ENCODE measurements at regions not wholly inside any gene's neighbourhood (a gene's known extent, or its start where the extent isn't known, plus 50 kb on each side); places are given as distances from the start of the nearest gene placed in this dataset.

DNA sequence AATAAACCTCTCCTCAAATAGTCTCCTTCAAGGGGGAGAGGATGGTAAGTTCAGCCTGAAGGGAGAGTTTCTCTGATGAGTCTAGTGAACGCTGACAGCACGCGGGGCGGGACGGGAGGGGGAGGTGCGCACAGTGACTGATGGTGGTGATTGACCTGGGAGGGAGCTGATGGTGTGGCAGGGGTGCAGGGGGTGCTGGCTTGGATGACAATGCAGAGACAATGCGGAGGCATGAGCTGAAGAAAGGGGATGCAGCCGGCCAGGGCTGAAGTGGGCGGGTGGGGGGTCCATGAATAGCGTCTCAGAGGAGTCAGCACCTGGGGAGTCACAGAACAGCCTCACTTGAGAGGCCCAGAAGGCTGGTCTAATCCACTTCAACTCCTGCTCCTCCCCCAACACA, 142.5 kb upstream of the PJA1 start:
- 67 to 70% (median 68%) methylated on average over 4 to 10 of the region's 10 CpGs for WGBS, 3 donors
- TF ChIP-seq, protein P1, sequence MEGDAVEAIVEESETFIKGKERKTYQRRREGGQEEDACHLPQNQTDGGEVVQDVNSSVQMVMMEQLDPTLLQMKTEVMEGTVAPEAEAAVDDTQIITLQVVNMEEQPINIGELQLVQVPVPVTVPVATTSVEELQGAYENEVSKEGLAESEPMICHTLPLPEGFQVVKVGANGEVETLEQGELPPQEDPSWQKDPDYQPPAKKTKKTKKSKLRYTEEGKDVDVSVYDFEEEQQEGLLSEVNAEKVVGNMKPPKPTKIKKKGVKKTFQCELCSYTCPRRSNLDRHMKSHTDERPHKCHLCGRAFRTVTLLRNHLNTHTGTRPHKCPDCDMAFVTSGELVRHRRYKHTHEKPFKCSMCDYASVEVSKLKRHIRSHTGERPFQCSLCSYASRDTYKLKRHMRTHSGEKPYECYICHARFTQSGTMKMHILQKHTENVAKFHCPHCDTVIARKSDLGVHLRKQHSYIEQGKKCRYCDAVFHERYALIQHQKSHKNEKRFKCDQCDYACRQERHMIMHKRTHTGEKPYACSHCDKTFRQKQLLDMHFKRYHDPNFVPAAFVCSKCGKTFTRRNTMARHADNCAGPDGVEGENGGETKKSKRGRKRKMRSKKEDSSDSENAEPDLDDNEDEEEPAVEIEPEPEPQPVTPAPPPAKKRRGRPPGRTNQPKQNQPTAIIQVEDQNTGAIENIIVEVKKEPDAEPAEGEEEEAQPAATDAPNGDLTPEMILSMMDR (IDR thresholded peaks at IDR 0.05), result no peak
- Histone ChIP-seq H3K9me3 (no peaks in the 10 kb centered on the region), H3K4me1 (no peaks in the 10 kb centered on the region), H3K27me3 (ENCODE audit: insufficient read depth in 3 of 3, low read length in 2 of 3) (peaks cover 0 to 46% (median 0%) of the 10 kb centered on the region in 3 donors), H3K4me3 (no peak overlapping the region), H3K27ac (no peak overlapping the region), H3K36me3 (ENCODE audit: insufficient read depth in 1 of 2, low read depth in 1 of 2) (no peaks in the 10 kb centered on the region)
- DNase-seq, result no peak
- ATAC-seq, result no peak
- intact Hi-C loops (cut with DNase I), result no loop called here

DNA sequence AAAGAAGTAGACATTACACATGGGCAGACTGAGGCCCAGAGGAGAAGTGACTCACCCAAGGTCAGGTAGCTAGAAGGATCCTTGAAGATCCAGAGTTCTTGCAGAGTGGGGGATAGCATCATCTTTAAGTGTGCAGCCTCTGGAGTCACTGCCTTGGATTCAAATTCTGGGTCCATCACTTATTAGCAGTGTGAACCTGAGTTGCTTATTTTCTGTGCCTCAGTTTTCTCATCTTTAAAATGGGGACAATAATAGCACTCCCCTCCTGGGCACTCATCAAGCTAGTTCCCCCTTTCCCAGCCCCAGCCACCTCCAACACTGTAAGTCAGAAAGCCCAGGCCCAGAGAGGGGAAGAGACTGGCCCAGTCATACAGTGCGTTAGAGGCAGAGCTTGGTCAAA, 141.8 kb upstream of the PJA1 start:
- H3K4me3 ChIP-seq, result no peak overlapping the region
- intact Hi-C loops (cut with DNase I), result no loop called here
- peaks cover 0 to 52% (median 0%) of the 10 kb centered on the region in 3 donors for H3K27me3 ChIP-seq (ENCODE audit: insufficient read depth in 3 of 3, low read length in 2 of 3)
- TF ChIP-seq, protein P1 (IDR thresholded peaks at IDR 0.05), result no peak
- no peaks in the 10 kb centered on the region for H3K4me1 ChIP-seq
- DNase-seq (no peak), ATAC-seq (no peak)
- no peak overlapping the region for H3K27ac ChIP-seq
- no peaks in the 10 kb centered on the region for H3K36me3 ChIP-seq (ENCODE audit: insufficient read depth in 1 of 2, low read depth in 1 of 2)
- 62 to 79% methylated on average over 1 of the region's 1 CpG; no CpG with 5 or more reads in 1 of the 3 donors for WGBS, 3 donors
- H3K9me3 ChIP-seq, result no peaks in the 10 kb centered on the region

DNA sequence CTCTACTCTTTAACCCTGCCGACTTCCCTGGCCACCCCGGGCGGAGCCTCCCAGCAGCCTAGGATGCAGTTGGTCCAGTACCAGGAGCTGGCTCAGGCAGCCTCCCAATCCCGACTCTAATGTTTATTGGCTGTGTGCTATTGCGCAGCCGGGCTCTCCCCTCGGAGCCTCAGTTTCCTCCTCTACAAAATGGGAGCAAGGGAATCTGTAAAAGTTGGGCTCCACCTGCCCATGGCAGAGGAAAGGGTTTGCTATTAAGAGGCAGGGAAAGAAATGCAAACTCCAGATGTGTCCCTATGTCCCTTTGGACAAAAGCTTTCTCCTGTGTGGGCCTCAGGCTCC, 140.8 kb upstream of the PJA1 start:
- Histone ChIP-seq H3K4me1 (no peaks in the 10 kb centered on the region), H3K36me3 (ENCODE audit: insufficient read depth in 1 of 2, low read depth in 1 of 2) (no peaks in the 10 kb centered on the region), H3K27me3 (ENCODE audit: insufficient read depth in 3 of 3, low read length in 2 of 3) (peaks cover 0 to 55% (median 0%) of the 10 kb centered on the region in 3 donors), H3K9me3 (no peaks in the 10 kb centered on the region), H3K27ac (no peak overlapping the region), H3K4me3 (no peak overlapping the region)
- ATAC-seq (no peak), DNase-seq (no peak)
- TF ChIP-seq, protein P1 (IDR thresholded peaks at IDR 0.05), result no peak
- intact Hi-C loops (cut with DNase I), result no loop called here
- WGBS, 3 donors, result 55 to 65% (median 56%) methylated on average over 6 to 7 of the region's 7 CpGs

DNA sequence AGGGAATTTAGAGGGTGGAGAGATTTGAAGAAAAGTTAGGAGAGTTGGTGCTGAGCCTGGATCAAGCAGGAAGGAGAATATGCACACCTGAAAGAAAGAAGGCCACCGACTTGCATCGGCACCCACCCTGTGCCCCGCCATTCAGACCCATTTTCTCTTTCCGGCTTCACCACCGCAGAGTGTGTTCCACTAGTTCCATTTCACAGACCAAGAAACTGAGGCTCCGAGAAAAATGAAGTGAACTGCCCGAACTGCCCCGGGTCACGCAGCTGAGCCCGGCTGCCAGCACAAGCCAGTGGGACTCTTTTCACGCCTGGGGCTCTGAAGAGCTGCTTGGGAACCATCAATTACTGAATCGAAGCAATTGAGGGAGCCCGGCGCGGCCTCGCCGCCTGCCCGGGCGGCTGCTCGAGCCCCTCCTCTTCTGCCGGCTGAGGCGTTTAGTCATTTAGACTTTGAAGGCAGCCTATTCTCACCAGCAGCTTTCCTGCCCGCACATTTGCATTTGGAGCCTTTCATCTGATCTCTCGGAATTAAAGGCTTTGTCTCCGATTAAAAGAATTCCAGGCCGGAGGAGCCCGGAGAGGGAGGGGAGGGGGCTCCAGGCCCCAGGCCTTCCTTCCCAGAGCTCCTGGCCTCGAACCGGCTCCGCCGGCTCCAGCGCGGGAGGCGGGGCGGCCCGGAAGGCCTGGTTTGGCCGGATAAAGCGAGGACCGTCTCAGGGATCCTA, 140.2 kb upstream of the PJA1 start:
- H3K9me3 ChIP-seq, result no peaks in the 10 kb centered on the region

More for the DNA sequence above, 140.2 kb upstream of the PJA1 start:
- WGBS, 3 donors, result 27 to 41% (median 40%) methylated on average over 34 to 39 of the region's 39 CpGs
- no peaks in the 10 kb centered on the region for H3K36me3 ChIP-seq (ENCODE audit: insufficient read depth in 1 of 2, low read depth in 1 of 2)
- TF ChIP-seq, protein P1 (IDR thresholded peaks at IDR 0.05), result no peak
- H3K4me1 ChIP-seq, result no peaks in the 10 kb centered on the region
- intact Hi-C loops (cut with DNase I), result no loop called here
- DNase-seq (no peak), ATAC-seq (no peak)
- no peak overlapping the region for H3K27ac ChIP-seq
- H3K27me3 ChIP-seq (ENCODE audit: insufficient read depth in 3 of 3, low read length in 2 of 3), result peaks cover 0 to 53% (median 0%) of the 10 kb centered on the region in 3 donors
- no peak overlapping the region for H3K4me3 ChIP-seq
